22Rv1 (cell line): ENCODE measurements at regions not wholly inside any gene's neighbourhood (a gene's known extent, or its start where the extent isn't known, plus 50 kb on each side); places are given as distances from the start of the nearest gene placed in this dataset.

Experiments
- ZFX ChIP-seq: fragments of 450-650 bp; IDR thresholded peaks from 2 replicates; pipeline ENCODE4 v1.6.1; 2017; ENCODE audit warnings: antibody characterized with exemption, borderline replicate concordance
- TF ChIP-seq, protein P1 (sequence below): fragments of 450-650 bp; IDR thresholded peaks from 2 replicates; pipeline ENCODE4 v1.5.1; 2017; ENCODE audit warnings: mild to moderate bottlenecking

DNA sequence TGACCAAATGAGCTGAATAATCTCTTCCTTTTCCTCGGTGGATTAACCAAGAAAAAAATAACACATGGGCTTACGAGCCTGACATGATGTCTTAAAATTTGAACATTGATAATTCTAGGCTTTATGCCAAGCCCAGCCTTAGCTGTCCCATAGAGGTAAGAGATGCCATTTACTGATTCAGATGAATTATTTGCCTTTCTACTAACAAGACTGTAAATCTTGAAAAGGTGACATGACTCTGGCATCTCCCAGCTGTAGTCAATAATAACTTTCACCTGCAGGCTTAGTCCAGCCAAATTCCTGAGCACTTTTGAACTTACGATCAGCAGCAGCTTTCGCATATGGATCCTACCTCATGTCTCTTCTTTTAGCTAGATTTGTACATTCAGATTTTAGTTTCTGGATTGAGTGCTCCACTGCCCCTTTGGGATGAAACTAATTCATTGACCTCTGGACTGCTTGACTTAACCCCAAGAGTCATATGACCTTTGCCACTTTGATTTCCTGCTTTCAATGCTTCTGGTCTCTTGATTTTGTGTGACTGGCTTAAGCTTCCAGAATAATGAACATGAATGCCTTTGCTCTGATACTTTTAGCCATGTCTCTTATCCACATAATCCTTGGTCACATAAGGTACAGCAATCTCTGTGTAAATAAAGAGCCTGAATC is 876.4 kb upstream of the SLIT2 start:
- TF ChIP-seq, protein P1, sequence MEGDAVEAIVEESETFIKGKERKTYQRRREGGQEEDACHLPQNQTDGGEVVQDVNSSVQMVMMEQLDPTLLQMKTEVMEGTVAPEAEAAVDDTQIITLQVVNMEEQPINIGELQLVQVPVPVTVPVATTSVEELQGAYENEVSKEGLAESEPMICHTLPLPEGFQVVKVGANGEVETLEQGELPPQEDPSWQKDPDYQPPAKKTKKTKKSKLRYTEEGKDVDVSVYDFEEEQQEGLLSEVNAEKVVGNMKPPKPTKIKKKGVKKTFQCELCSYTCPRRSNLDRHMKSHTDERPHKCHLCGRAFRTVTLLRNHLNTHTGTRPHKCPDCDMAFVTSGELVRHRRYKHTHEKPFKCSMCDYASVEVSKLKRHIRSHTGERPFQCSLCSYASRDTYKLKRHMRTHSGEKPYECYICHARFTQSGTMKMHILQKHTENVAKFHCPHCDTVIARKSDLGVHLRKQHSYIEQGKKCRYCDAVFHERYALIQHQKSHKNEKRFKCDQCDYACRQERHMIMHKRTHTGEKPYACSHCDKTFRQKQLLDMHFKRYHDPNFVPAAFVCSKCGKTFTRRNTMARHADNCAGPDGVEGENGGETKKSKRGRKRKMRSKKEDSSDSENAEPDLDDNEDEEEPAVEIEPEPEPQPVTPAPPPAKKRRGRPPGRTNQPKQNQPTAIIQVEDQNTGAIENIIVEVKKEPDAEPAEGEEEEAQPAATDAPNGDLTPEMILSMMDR: no peak
- TF ChIP-seq ZFX: no peak
